ENCODE measurements at regions not wholly inside any gene's neighbourhood (a gene's known extent, or its start where the extent isn't known, plus 50 kb on each side); places are given as distances from the start of the nearest gene placed in this dataset.
"Not testable (repeated sequence)": the region's sequence is repeated elsewhere in the genome, so short reads cannot be mapped to it uniquely, and the experiment has no call there.

DNA sequence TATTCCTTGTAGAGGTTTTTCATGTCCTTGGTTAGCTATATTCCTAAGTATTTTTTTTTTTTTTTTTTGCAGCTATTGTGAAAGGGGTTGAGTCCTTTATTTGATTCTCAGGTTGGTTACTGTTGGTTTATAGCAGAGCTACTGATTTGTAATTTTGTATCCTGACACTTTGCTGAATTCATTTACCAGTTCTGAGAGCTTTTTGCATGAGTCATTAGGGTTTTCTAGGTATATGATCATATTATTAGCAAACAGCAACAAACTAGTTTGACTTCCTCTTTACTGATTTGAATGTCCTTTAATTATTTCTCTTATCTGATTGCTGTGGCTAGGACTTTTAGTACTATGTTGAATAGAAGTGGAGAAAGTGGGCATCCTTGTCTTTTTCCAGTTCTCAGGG lies 737.4 kb downstream of the ZNF385D start:
- no peak for DNase-seq

DNA sequence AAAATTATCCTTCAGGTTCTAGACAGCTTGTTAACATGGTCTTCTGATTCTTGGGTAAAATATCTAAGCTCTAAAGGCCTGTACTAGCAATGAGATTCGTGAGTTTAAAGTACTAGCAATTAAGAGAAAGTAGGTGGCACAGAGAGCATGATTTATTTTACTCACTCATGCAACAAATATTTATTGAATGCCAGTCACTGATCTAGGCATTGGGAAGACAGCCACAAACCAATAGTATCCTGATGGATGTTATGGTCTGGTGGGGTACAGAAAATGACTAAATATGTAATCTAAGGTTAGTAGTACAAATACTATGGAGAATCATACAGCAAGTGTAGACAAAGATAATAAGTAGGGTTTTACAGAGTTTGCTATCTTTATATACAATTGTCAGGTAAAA lies 751.3 kb downstream of the ZNF385D start:
- no peak for DNase-seq

GRCh38 chr3:20997183-20997582 lies 753.8 kb downstream of the ZNF385D start:
- DNase-seq = no peak

DNA sequence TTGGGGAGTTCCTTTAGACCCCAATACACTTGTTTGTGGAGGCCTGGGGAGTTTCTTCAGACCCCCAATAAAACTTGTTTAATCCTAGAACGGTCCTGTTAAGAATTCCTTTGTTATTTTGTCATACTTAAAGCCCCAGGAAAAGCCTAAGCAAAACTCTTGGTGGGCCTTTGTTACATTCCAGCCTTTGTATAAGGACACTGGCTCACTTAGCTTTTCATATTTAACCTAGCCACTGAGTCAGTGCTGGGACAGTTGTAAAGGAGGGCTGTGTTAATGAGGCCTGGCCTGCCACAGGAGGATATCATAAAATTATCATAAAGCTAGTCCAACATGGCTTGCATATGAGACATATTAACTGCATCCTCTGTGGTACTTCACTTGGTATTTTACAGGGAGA lies 760.1 kb downstream of the ZNF385D start:
- DNase-seq = no peak

- not testable (repeated sequence) for DNase-seq
Observed at GRCh38 chr3:20989653-20990052, 761.4 kb downstream of the ZNF385D start.

DNA sequence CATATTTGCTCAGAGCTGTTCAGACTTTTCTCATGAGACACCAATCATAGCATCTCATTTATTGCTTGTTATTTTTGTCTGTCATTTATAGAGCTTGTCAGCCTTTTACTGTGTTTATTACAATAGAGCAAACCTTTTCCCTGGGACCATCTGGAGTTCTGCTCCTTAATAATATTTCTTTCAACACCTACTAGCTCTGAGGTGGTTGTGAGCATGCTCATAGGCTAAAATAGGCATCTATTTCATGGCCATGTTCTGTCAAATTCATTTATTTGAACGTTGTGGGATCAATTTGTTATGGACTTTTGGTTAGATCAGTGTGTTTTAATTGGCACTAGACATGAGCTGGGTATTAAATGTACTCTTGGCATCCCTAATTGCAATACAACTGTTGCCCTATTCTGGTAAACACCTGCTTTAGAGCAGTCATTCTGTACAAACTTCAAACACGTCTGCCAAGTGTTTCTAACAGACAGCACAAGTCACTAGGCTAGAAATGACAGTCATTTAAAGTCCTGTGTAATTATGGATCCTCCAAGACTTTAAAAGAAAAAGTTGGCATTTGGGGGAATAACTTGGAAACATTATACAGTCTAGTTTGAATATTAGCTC lies 766.3 kb downstream of the ZNF385D start:
- DNase-seq = peak; percentile 39

- DNase-seq = no peak
Observed at GRCh38 chr3:20975188-20975651, 775.8 kb downstream of the ZNF385D start.

DNA sequence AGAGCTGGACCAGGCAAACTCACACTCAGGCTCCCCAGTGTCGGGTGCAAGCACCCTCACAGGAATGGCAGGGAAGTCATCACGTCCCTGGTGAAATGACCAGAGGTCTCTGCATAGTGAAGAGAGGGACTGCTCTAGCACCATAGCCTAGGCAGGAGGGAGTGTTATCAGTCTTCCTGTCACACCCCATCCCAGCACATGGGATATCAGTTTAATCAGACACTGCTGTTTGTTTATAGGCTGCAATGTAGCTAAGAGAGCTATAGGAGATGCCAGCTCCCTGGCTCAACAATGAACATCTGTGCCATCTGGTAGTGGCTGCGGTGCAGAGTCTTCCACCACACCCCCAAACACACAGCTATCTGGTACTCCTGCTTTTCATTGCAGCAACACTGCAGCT lies 776.6 kb downstream of the ZNF385D start:
- peak; percentile 32 for DNase-seq

- not testable (repeated sequence) for DNase-seq
Observed at GRCh38 chr3:20970807-20971206, 780.2 kb downstream of the ZNF385D start.

DNA sequence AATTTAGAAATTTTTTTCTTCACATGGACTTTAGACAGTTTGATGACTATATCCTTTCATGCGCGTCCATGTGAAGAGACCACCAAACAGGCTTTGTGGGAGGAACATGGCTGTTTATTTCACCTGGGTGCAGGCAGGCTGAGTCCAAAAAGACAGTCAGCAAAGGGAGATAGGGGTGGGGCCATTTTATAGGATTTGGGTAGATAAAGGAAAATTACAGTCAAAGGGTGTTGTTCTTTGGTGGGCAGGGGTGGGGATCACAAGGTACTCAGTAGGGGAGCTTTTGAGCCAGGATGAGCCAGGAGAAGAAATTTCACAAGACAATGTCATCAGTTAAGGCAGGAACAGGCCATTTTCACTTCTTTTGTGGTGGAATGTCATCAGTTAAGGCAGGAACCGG lies 781.5 kb upstream of the SGO1 start:
- DNase-seq = not testable (repeated sequence)

GRCh38 chr3:20958161-20958560 lies 772.2 kb upstream of the SGO1 start:
- no peak for DNase-seq

GRCh38 chr3:20945892-20946291 lies 759.9 kb upstream of the SGO1 start:
- no peak for DNase-seq

DNA sequence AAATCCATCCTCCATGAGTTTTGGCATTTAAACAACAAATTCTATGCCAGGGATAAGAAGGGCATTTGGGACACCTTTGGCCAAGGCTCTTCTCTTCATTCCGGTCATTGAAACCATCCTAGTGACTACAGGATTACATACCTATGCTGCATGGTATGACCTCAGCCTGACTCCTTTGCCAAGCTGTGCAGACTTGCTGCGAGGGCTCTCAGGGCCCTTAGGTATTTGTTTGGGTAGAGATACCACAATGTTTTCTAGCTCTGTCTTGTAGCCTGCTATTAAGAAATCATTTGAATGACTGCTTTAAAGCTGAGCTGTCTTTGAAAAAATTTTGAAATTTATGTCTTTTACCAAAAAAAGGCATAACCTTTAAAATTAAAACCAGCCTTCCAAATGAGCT lies 749.8 kb upstream of the SGO1 start:
- no peak for DNase-seq

- DNase-seq = no peak
Observed at GRCh38 chr3:20931834-20932233, 745.8 kb upstream of the SGO1 start.

DNA sequence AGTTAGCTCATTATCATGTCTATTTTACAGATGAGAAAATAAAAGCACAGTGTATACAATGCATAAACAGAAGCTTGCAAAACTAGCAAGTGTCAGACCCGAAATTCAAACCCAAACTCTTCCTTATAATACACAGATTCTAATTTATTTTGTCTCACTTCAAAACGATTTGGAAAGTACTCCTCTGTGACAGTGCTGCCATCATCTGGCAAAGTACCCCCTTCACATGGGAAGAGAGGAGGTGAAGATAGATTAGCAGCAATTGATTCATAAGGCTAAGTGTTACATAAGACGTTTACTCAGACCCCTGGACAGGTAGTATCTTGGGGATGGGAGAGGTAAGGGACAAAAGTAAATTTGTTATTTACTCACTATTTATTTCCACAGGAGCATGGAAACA lies 744.0 kb upstream of the SGO1 start:
- DNase-seq = no peak

GRCh38 chr3:20924646-20925385 lies 738.8 kb upstream of the SGO1 start:
- no peak for DNase-seq

GRCh38 chr3:20921112-20921511 lies 735.1 kb upstream of the SGO1 start:
- DNase-seq = not testable (repeated sequence)

- DNase-seq = no peak
Observed at GRCh38 chr3:20916951-20917606, 731.1 kb upstream of the SGO1 start.

- DNase-seq = no peak
Observed at GRCh38 chr3:20914310-20914709, 728.3 kb upstream of the SGO1 start.

- no peak for DNase-seq
Observed at GRCh38 chr3:20912406-20912805, 726.4 kb upstream of the SGO1 start.

DNA sequence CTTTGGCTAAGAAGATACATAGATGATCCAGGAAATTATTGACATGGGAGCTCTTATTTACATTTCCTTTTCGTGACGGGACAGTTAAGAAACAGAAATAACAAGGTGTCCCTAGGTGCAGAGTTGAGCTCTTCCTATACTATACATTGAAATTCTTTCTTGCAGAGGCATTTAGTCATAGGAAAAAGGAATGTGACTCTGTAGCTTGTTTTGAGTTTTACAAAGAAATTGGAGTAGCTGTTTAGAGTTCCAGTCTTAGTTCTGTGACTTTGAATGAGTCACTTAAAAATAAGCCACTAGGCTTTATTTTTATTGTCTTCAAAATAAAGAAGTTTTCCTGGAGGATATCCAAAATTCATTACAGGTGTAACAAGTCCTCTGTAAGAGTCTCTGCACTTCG lies 723.5 kb upstream of the SGO1 start:
- DNase-seq = no peak

GRCh38 chr3:20905210-20905805 lies 719.3 kb upstream of the SGO1 start:
- no peak for DNase-seq

- no peak for DNase-seq
Observed at GRCh38 chr3:20904671-20905070, 718.7 kb upstream of the SGO1 start.

DNA sequence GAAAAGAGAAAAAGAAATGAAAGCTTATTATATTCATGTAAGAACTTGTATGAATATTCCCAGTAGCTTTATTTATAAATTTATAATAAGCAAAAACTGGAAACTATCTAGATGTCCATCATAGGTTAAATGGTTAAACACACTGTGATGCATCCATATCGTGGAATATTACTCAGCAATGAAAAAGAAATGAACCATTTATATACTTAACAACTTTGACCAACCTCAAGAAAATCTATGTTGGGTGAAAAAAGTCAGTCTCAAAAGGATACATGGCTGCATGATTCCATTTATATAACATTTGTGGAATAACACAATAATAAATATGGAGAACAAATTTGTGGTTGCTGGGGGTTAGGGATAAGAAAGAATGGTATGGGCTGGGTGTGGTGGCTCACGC lies 713.0 kb upstream of the SGO1 start:
- DNase-seq = no peak
